ENCODE measurements at regions not wholly inside any gene's neighbourhood (a gene's known extent, or its start where the extent isn't known, plus 50 kb on each side); places are given as distances from the start of the nearest gene placed in this dataset.

GRCh38 chr5:58069016-58069705 lies 390.7 kb downstream of the PLK2 start:
- no peaks in the 10 kb centered on the region for H3K27me3 Mint-ChIP-seq
- H3K27ac Mint-ChIP-seq: no peak overlapping the region
- H3K36me3 Mint-ChIP-seq (ENCODE audit: insufficient read depth): no peaks in the 10 kb centered on the region
- peaks cover 3% of the 10 kb centered on the region for H3K9me3 Mint-ChIP-seq (ENCODE audit: low read depth)
- H3K4me3 Mint-ChIP-seq (ENCODE audit: low read depth): no peak overlapping the region
- DNase-seq (ENCODE audit: low spot score, unreplicated experiment): no peak
- TF ChIP-seq CTCF (IDR thresholded peaks at IDR 0.05; ENCODE audit: unreplicated experiment): no peak
- peaks cover 12% of the 10 kb centered on the region for H3K4me1 Mint-ChIP-seq (ENCODE audit: low read depth)

GRCh38 chr5:58066557-58066956 lies 393.3 kb downstream of the PLK2 start:
- no peak for DNase-seq (ENCODE audit: low spot score, unreplicated experiment)
- no peaks in the 10 kb centered on the region for H3K36me3 Mint-ChIP-seq (ENCODE audit: insufficient read depth)
- TF ChIP-seq CTCF (IDR thresholded peaks at IDR 0.05; ENCODE audit: unreplicated experiment): no peak
- H3K4me1 Mint-ChIP-seq (ENCODE audit: low read depth): peaks cover 11% of the 10 kb centered on the region
- peaks cover 3% of the 10 kb centered on the region for H3K9me3 Mint-ChIP-seq (ENCODE audit: low read depth)
- H3K27ac Mint-ChIP-seq: no peak overlapping the region
- no peak overlapping the region for H3K4me3 Mint-ChIP-seq (ENCODE audit: low read depth)
- H3K27me3 Mint-ChIP-seq: no peaks in the 10 kb centered on the region

- peaks cover 6% of the 10 kb centered on the region for H3K4me1 Mint-ChIP-seq (ENCODE audit: low read depth)
- H3K4me3 Mint-ChIP-seq (ENCODE audit: low read depth): no peak overlapping the region
- no peaks in the 10 kb centered on the region for H3K27me3 Mint-ChIP-seq
- TF ChIP-seq CTCF (IDR thresholded peaks at IDR 0.05; ENCODE audit: unreplicated experiment): no peak
- no peak overlapping the region for H3K27ac Mint-ChIP-seq
- H3K36me3 Mint-ChIP-seq (ENCODE audit: insufficient read depth): no peaks in the 10 kb centered on the region
- DNase-seq (ENCODE audit: low spot score, unreplicated experiment): no peak
- peaks cover 3% of the 10 kb centered on the region for H3K9me3 Mint-ChIP-seq (ENCODE audit: low read depth)
These were observed 393.8 kb downstream of the PLK2 start for GRCh38 chr5:58066076-58066475.

- peaks cover 3% of the 10 kb centered on the region for H3K9me3 Mint-ChIP-seq (ENCODE audit: low read depth)
- no peaks in the 10 kb centered on the region for H3K36me3 Mint-ChIP-seq (ENCODE audit: insufficient read depth)
- no peak for DNase-seq (ENCODE audit: low spot score, unreplicated experiment)
- no peak overlapping the region for H3K4me3 Mint-ChIP-seq (ENCODE audit: low read depth)
- no peak for TF ChIP-seq CTCF (IDR thresholded peaks at IDR 0.05; ENCODE audit: unreplicated experiment)
- no peak overlapping the region for H3K27ac Mint-ChIP-seq
- H3K4me1 Mint-ChIP-seq (ENCODE audit: low read depth): peaks cover 6% of the 10 kb centered on the region
- no peaks in the 10 kb centered on the region for H3K27me3 Mint-ChIP-seq
These were observed 395.1 kb downstream of the PLK2 start for GRCh38 chr5:58064801-58065200.

- no peak for DNase-seq (ENCODE audit: low spot score, unreplicated experiment)
- Mint-ChIP-seq H3K27me3 (no peaks in the 10 kb centered on the region), H3K9me3 (ENCODE audit: low read depth) (peaks cover 6% of the 10 kb centered on the region), H3K4me3 (ENCODE audit: low read depth) (no peak overlapping the region), H3K4me1 (ENCODE audit: low read depth) (peaks cover 5% of the 10 kb centered on the region), H3K27ac (no peak overlapping the region), H3K36me3 (ENCODE audit: insufficient read depth) (no peaks in the 10 kb centered on the region)
- no peak for TF ChIP-seq CTCF (IDR thresholded peaks at IDR 0.05; ENCODE audit: unreplicated experiment)
These were observed 398.9 kb downstream of the PLK2 start for GRCh38 chr5:58060996-58061395.
